HAP-1 (cell line): ENCODE measurements at regions not wholly inside any gene's neighbourhood (a gene's known extent, or its start where the extent isn't known, plus 50 kb on each side); places are given as distances from the start of the nearest gene placed in this dataset.
"Not testable (repeated sequence)": the region's sequence is repeated elsewhere in the genome, so short reads cannot be mapped to it uniquely, and the experiment has no call there.

Experiments
- DNase-seq, 2 experiments: peaks; one replicate each; pipeline ENCODE4 v3.0.0-alpha.2; 2016 to 2020; ENCODE audit warnings: low spot score in 2 of 2
- H3K27me3 ChIP-seq: fragments of 250-450 bp; sonication (Bioruptor Pico); 2 replicates; pipeline ENCODE4 v1.5.1; 2020; ENCODE audit warnings: low read depth, mild to moderate bottlenecking, moderate library complexity
- H3K36me3 ChIP-seq: fragments of 250-450 bp; sonication (Bioruptor Pico); replicated peaks from 2 replicates; pipeline ENCODE4 v1.5.1; 2020; ENCODE audit warnings: mild to moderate bottlenecking
- H3K4me1 ChIP-seq: fragments of 250-450 bp; sonication (Bioruptor Pico); 2 replicates; pipeline ENCODE4 v1.5.1; 2020; ENCODE audit warnings: mild to moderate bottlenecking
- H3K4me3 ChIP-seq: fragments of 250-450 bp; sonication (Bioruptor Pico); 2 replicates; pipeline ENCODE4 v1.5.1; 2020; ENCODE audit warnings: mild to moderate bottlenecking, moderate library complexity
- H3K9me3 ChIP-seq: fragments of 250-450 bp; sonication (Bioruptor Pico); 2 replicates; pipeline ENCODE4 v1.5.1; 2020; ENCODE audit warnings: mild to moderate bottlenecking, moderate library complexity
- in situ Hi-C: fragments of 300-500 bp; cut with MboI; formaldehyde crosslinking; loops from 3 replicates; pipeline ENCODE4 v1.14.3; 2020; ENCODE audit warnings: low sequenced_read_pairs, inconsistent platforms, mixed read lengths

GRCh38 chr2:111455016-111456015 is 334.6 kb downstream of the BCL2L11 start:
- H3K4me3 ChIP-seq, H3K4me1 ChIP-seq, H3K9me3 ChIP-seq, DNase-seq, in situ Hi-C loops, H3K36me3 ChIP-seq, H3K27me3 ChIP-seq: not testable (repeated sequence)

- H3K4me1 ChIP-seq, in situ Hi-C loops, H3K9me3 ChIP-seq, H3K36me3 ChIP-seq, DNase-seq, H3K4me3 ChIP-seq, H3K27me3 ChIP-seq: not testable (repeated sequence)
Observed at GRCh38 chr2:111457191-111457590, 336.5 kb downstream of the BCL2L11 start.

GRCh38 chr2:111460901-111461300 is 340.2 kb downstream of the BCL2L11 start:
- H3K9me3 ChIP-seq, DNase-seq, H3K36me3 ChIP-seq, in situ Hi-C loops, H3K27me3 ChIP-seq, H3K4me3 ChIP-seq, H3K4me1 ChIP-seq: not testable (repeated sequence)

GRCh38 chr2:111461831-111462230 is 341.1 kb downstream of the BCL2L11 start:
- H3K4me1 ChIP-seq, H3K36me3 ChIP-seq, in situ Hi-C loops: not testable (repeated sequence)

GRCh38 chr2:111462572-111462971 is 341.9 kb downstream of the BCL2L11 start:
- H3K27me3 ChIP-seq, DNase-seq, H3K36me3 ChIP-seq, in situ Hi-C loops, H3K4me1 ChIP-seq, H3K4me3 ChIP-seq, H3K9me3 ChIP-seq: not testable (repeated sequence)

More at GRCh38 chr2:111461831-111462230, 341.1 kb downstream of the BCL2L11 start:
- not testable (repeated sequence) for H3K9me3 ChIP-seq, DNase-seq, H3K4me3 ChIP-seq, H3K27me3 ChIP-seq

- in situ Hi-C loops, H3K4me3 ChIP-seq, DNase-seq, H3K9me3 ChIP-seq, H3K4me1 ChIP-seq, H3K27me3 ChIP-seq, H3K36me3 ChIP-seq: not testable (repeated sequence)
Observed at GRCh38 chr2:111463238-111463848, 342.6 kb downstream of the BCL2L11 start.

- peak in 1 of 2 experiments; percentile 80 for DNase-seq
- in situ Hi-C loops, H3K36me3 ChIP-seq, H3K4me3 ChIP-seq, H3K9me3 ChIP-seq, H3K4me1 ChIP-seq, H3K27me3 ChIP-seq: not testable (repeated sequence)
Observed at GRCh38 chr2:111463956-111464355, 343.2 kb downstream of the BCL2L11 start.

GRCh38 chr2:111464367-111464766 is 343.7 kb downstream of the BCL2L11 start:
- H3K4me1 ChIP-seq, H3K9me3 ChIP-seq, H3K27me3 ChIP-seq, H3K36me3 ChIP-seq, H3K4me3 ChIP-seq, in situ Hi-C loops: not testable (repeated sequence)
- peak in 1 of 2 experiments; percentile 52 for DNase-seq

GRCh38 chr2:111465521-111465920 is 344.8 kb downstream of the BCL2L11 start:
- H3K4me3 ChIP-seq, DNase-seq, H3K4me1 ChIP-seq, H3K36me3 ChIP-seq, in situ Hi-C loops, H3K27me3 ChIP-seq, H3K9me3 ChIP-seq: not testable (repeated sequence)

GRCh38 chr2:111466744-111467143 is 346.0 kb downstream of the BCL2L11 start:
- H3K4me1 ChIP-seq, in situ Hi-C loops, DNase-seq: not testable (repeated sequence)

GRCh38 chr2:111470924-111471323 is 350.2 kb downstream of the BCL2L11 start:
- H3K4me1 ChIP-seq, H3K27me3 ChIP-seq, H3K4me3 ChIP-seq, DNase-seq, in situ Hi-C loops, H3K36me3 ChIP-seq, H3K9me3 ChIP-seq: not testable (repeated sequence)

More at GRCh38 chr2:111466744-111467143, 346.0 kb downstream of the BCL2L11 start:
- H3K9me3 ChIP-seq, H3K4me3 ChIP-seq, H3K36me3 ChIP-seq, H3K27me3 ChIP-seq: not testable (repeated sequence)

- H3K4me1 ChIP-seq, H3K27me3 ChIP-seq, DNase-seq, in situ Hi-C loops, H3K9me3 ChIP-seq, H3K4me3 ChIP-seq, H3K36me3 ChIP-seq: not testable (repeated sequence)
Observed at GRCh38 chr2:111471791-111472530, 351.2 kb downstream of the BCL2L11 start.

GRCh38 chr2:111472844-111473403 is 352.2 kb downstream of the BCL2L11 start:
- H3K9me3 ChIP-seq, H3K36me3 ChIP-seq, H3K27me3 ChIP-seq, H3K4me1 ChIP-seq, DNase-seq, in situ Hi-C loops, H3K4me3 ChIP-seq: not testable (repeated sequence)
